Common myeloid progenitor, CD34-positive (primary cell): ENCODE measurements at regions not wholly inside any gene's neighbourhood (a gene's known extent, or its start where the extent isn't known, plus 50 kb on each side); places are given as distances from the start of the nearest gene placed in this dataset.
"Not testable (repeated sequence)": the region's sequence is repeated elsewhere in the genome, so short reads cannot be mapped to it uniquely, and the experiment has no call there.

Experiments
- CTCF ChIA-PET: fragments of 350-600 bp; sonication (Branson Sonifier 250); formaldehyde crosslinking; loops from one replicate; lab custom pipeline; 2021; ENCODE audit warnings: antibody characterized with exemption; lab: Charles Lee
- POLR2A ChIA-PET: fragments of 350-600 bp; sonication (Branson Sonifier 250); formaldehyde crosslinking; loops from one replicate; lab custom pipeline; 2021; ENCODE audit warnings: antibody characterized with exemption; lab: Charles Lee
- DNase-seq, 3 donors: peaks; one replicate each; pipeline versions ENCODE4 v3.0.0 to v3.0.0-alpha.2; 2013
- H3K27ac ChIP-seq, 2 experiments: 1 replicate in 1 of 2; 2 replicates in 1 of 2; pipeline ENCODE4 v1.7.0; 2013; ENCODE audit warnings: inconsistent platforms in 2 of 2, low read length in 2 of 2, mild to moderate bottlenecking in 2 of 2, low read depth in 1 of 2, moderate library complexity in 1 of 2; ENCODE audit not compliant: severe bottlenecking in 2 of 2, insufficient read depth in 1 of 2, poor library complexity in 1 of 2
- H3K27me3 ChIP-seq, 5 experiments: replicated peaks in 2 of 5; 1 replicate in 3 of 5; 2 replicates in 2 of 5; pipeline versions ENCODE4 v1.6.1 to v1.7.0; 2013; ENCODE audit warnings: low read length in 4 of 5, mild to moderate bottlenecking in 2 of 5, moderate library complexity in 2 of 5, inconsistent platforms in 1 of 5; ENCODE audit not compliant: insufficient read depth in 5 of 5, control insufficient read depth in 4 of 5
- H3K36me3 ChIP-seq, 4 experiments: 1 replicate in 2 of 4; 2 replicates in 2 of 4; pipeline versions ENCODE4 v1.6.1 to v1.7.0; 2013; ENCODE audit warnings: low read length in 3 of 4, control low read depth in 1 of 4, mild to moderate bottlenecking in 1 of 4; ENCODE audit not compliant: control insufficient read depth in 4 of 4, insufficient read depth in 4 of 4
- H3K4me1 ChIP-seq, 4 experiments: 1 replicate in 3 of 4; 2 replicates in 1 of 4; pipeline versions ENCODE4 v1.6.1 to v1.7.1; 2013; ENCODE audit warnings: low read length in 3 of 4, mild to moderate bottlenecking in 3 of 4, control low read depth in 1 of 4, inconsistent platforms in 1 of 4, moderate library complexity in 1 of 4; ENCODE audit not compliant: control insufficient read depth in 4 of 4, insufficient read depth in 4 of 4; ENCODE audit errors: control extremely low read depth in 1 of 4
- H3K4me3 ChIP-seq, 7 experiments: 1 replicate in 4 of 7; 2 replicates in 3 of 7; pipeline versions ENCODE4 v1.5.1 to v1.7.0; 2013; ENCODE audit warnings: mild to moderate bottlenecking in 7 of 7, low read length in 6 of 7, moderate library complexity in 6 of 7, inconsistent platforms in 2 of 7, low read depth in 2 of 7, control low read depth in 1 of 7; ENCODE audit not compliant: insufficient read depth in 4 of 7, control insufficient read depth in 1 of 7; ENCODE audit errors: extremely low read depth in 1 of 7
- H3K9me3 ChIP-seq, 5 experiments: 1 replicate in 4 of 5; 2 replicates in 1 of 5; pipeline versions ENCODE4 v1.6.1 to v1.7.1; 2013; ENCODE audit warnings: low read length in 4 of 5, mild to moderate bottlenecking in 2 of 5, inconsistent platforms in 1 of 5, low read depth in 1 of 5, moderate library complexity in 1 of 5; ENCODE audit not compliant: control insufficient read depth in 4 of 5, insufficient read depth in 2 of 5; ENCODE audit errors: control extremely low read depth in 1 of 5
- WGBS: methylation state at CpG from one replicate; pipeline ENCODE4 v1.1.5; 2013; ENCODE audit not compliant: insufficient coverage; 5-methylcytosine and 5-hydroxymethylcytosine counted together

- H3K4me1 ChIP-seq, H3K36me3 ChIP-seq, H3K9me3 ChIP-seq, POLR2A ChIA-PET, H3K27me3 ChIP-seq, DNase-seq, H3K4me3 ChIP-seq, CTCF ChIA-PET, H3K27ac ChIP-seq: not testable (repeated sequence)
- no CpG with 5 or more reads among the region's 1 CpG for WGBS
Measured at GRCh38 chr6:141504318-141504717, 628.4 kb upstream of the GJE1 start.

GRCh38 chr6:141501616-141502015, 631.1 kb upstream of the GJE1 start:
- DNase-seq = no peak
- no peaks in the 10 kb centered on the region for H3K27me3 ChIP-seq
- WGBS = no CpG with 5 or more reads among the region's 1 CpG
- CTCF ChIA-PET = no interaction called here
- H3K27ac ChIP-seq = no peak overlapping the region
- H3K9me3 ChIP-seq = peaks cover 0 to 9% (median 2%) of the 10 kb centered on the region in 5 experiments
- H3K4me1 ChIP-seq = no peaks in the 10 kb centered on the region
- POLR2A ChIA-PET = no interaction called here
- H3K4me3 ChIP-seq = no peak overlapping the region
- no peaks in the 10 kb centered on the region for H3K36me3 ChIP-seq

GRCh38 chr6:141498977-141499376, 633.7 kb upstream of the GJE1 start:
- H3K27ac ChIP-seq = no peak overlapping the region
- no peak overlapping the region for H3K4me3 ChIP-seq
- no peaks in the 10 kb centered on the region for H3K27me3 ChIP-seq
- CTCF ChIA-PET = no interaction called here
- WGBS = no CpG with 5 or more reads among the region's 3 CpGs
- no peaks in the 10 kb centered on the region for H3K36me3 ChIP-seq
- POLR2A ChIA-PET = no interaction called here
- DNase-seq = no peak
- peaks cover 0 to 3% (median 0%) of the 10 kb centered on the region in 5 experiments for H3K9me3 ChIP-seq
- H3K4me1 ChIP-seq = no peaks in the 10 kb centered on the region

GRCh38 chr6:141492521-141493284, 640.0 kb upstream of the GJE1 start:
- WGBS = 100% methylated on average over 1 of the region's 2 CpGs
- Histone ChIP-seq H3K36me3 (no peaks in the 10 kb centered on the region), H3K27ac (no peak overlapping the region), H3K27me3 (no peaks in the 10 kb centered on the region), H3K4me1 (peaks cover 0 to 7% (median 5%) of the 10 kb centered on the region in 4 experiments), H3K9me3 (no peaks in the 10 kb centered on the region), H3K4me3 (no peak overlapping the region)
- ChIA-PET CTCF (no interaction called here), POLR2A (no interaction called here)
- no peak for DNase-seq

DNA sequence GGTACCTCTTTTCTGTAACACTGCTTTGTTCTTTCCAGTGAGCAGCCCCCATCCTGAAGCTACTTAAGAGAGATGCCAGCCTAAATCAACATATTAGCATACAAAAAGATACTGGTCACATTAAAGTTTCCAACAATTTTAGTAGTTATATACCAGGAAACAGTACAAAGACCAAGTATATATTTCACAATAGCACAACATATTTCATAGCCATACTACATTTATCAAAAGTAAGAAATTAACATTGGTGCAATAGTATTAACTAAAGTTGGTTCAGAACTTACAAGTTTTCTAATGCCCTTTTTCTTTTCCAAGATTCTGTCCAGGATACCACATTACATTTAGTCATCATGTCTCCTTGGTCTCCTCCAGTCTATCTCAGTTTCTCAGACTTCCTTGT, 641.0 kb upstream of the GJE1 start:
- ChIA-PET POLR2A (no interaction called here), CTCF (no interaction called here)
- H3K9me3 ChIP-seq = no peaks in the 10 kb centered on the region
- no peak overlapping the region for H3K4me3 ChIP-seq
- peaks cover 0 to 7% (median 5%) of the 10 kb centered on the region in 4 experiments for H3K4me1 ChIP-seq
- DNase-seq = no peak
- H3K27me3 ChIP-seq = no peaks in the 10 kb centered on the region
- H3K27ac ChIP-seq = no peak overlapping the region
- no peaks in the 10 kb centered on the region for H3K36me3 ChIP-seq

- Histone ChIP-seq H3K27ac (no peak overlapping the region), H3K9me3 (no peaks in the 10 kb centered on the region), H3K36me3 (no peaks in the 10 kb centered on the region), H3K4me3 (no peak overlapping the region), H3K4me1 (peaks cover 0 to 7% (median 5%) of the 10 kb centered on the region in 4 experiments), H3K27me3 (no peaks in the 10 kb centered on the region)
- WGBS = no CpG with 5 or more reads among the region's 3 CpGs
- DNase-seq = no peak
- POLR2A ChIA-PET = no interaction called here
- CTCF ChIA-PET = no interaction called here
Measured at GRCh38 chr6:141490982-141491381, 641.7 kb upstream of the GJE1 start.

- ChIA-PET CTCF (no interaction called here), POLR2A (no interaction called here)
- Histone ChIP-seq H3K27ac (no peak overlapping the region), H3K27me3 (no peaks in the 10 kb centered on the region), H3K36me3 (no peaks in the 10 kb centered on the region), H3K4me1 (peaks cover 7 to 25% (median 20%) of the 10 kb centered on the region in 4 experiments), H3K9me3 (no peaks in the 10 kb centered on the region), H3K4me3 (peak overlapping the region in 1 of 7 experiments; percentile 24)
- peak in 2 of 3 donors; percentile 39 to 52 for DNase-seq
- 0% methylated on average over 1 of the region's 1 CpG for WGBS
Measured at GRCh38 chr6:141488488-141488887, 644.2 kb upstream of the GJE1 start.
